ENCODE measurements at regions not wholly inside any gene's neighbourhood (a gene's known extent, or its start where the extent isn't known, plus 50 kb on each side); places are given as distances from the start of the nearest gene placed in this dataset.

DNA sequence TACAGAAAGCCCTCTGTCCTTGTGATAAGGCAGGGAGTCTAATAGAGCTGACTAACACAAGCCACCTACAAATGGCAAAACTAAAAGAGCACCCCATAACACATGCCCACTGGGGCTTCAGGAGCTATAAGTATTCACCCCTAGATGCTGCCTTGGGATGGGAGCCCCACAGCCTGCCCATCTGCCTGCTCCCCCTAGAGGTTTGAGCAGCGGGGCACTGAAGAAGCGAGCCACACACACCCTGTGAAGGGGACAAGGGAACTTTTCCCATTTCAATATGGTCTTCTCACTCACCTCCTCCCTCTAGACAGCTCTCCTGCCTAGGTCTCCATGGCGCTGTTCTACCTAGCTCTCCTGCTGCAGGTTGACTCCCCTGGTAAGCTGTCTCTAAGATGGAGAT, 261.0 kb downstream of the SHQ1 start:
- TF ChIP-seq CTCF (IDR thresholded peaks at IDR 0.05): no peak
- no peak for TF ChIP-seq POLR2A (IDR thresholded peaks at IDR 0.05)
- no peak for TF ChIP-seq EP300 (IDR thresholded peaks at IDR 0.05)
- no peak for TF ChIP-seq POLR2AphosphoS5 (IDR thresholded peaks at IDR 0.05)
